ENCODE measurements at regions not wholly inside any gene's neighbourhood (a gene's known extent, or its start where the extent isn't known, plus 50 kb on each side); places are given as distances from the start of the nearest gene placed in this dataset.

- H3K4me3 ChIP-seq (ENCODE audit: low read length) = no peak overlapping the region
- no peak for DNase-seq (ENCODE audit: low read depth)
- peak; percentile 11 for TF ChIP-seq CTCF (conservative IDR thresholded peaks at IDR 0.05; ENCODE audit: low read depth, low read length)
These were observed 71.7 kb upstream of the FRMD1 start for GRCh38 chr6:168150551-168151320.

- DNase-seq (ENCODE audit: low read depth) = no peak
- no peak for TF ChIP-seq CTCF (conservative IDR thresholded peaks at IDR 0.05; ENCODE audit: low read depth, low read length)
- H3K4me3 ChIP-seq (ENCODE audit: low read length) = no peak overlapping the region
These were observed 70.0 kb upstream of the FRMD1 start for GRCh38 chr6:168149015-168149414.

- DNase-seq (ENCODE audit: low read depth) = no peak
- no peak for TF ChIP-seq CTCF (conservative IDR thresholded peaks at IDR 0.05; ENCODE audit: low read depth, low read length)
- H3K4me3 ChIP-seq (ENCODE audit: low read length) = no peak overlapping the region
These were observed 69.3 kb upstream of the FRMD1 start for GRCh38 chr6:168148231-168148849.

GRCh38 chr6:168147205-168147738 is 68.3 kb upstream of the FRMD1 start:
- TF ChIP-seq CTCF (conservative IDR thresholded peaks at IDR 0.05; ENCODE audit: low read depth, low read length) = no peak
- no peak for DNase-seq (ENCODE audit: low read depth)
- H3K4me3 ChIP-seq (ENCODE audit: low read length) = no peak overlapping the region

- TF ChIP-seq CTCF (conservative IDR thresholded peaks at IDR 0.05; ENCODE audit: low read depth, low read length) = no peak
- DNase-seq (ENCODE audit: low read depth) = no peak
- H3K4me3 ChIP-seq (ENCODE audit: low read length) = no peak overlapping the region
These were observed 67.0 kb upstream of the FRMD1 start for GRCh38 chr6:168145747-168146596.

GRCh38 chr6:168139121-168139520 is 60.1 kb upstream of the FRMD1 start:
- H3K4me3 ChIP-seq (ENCODE audit: low read length) = no peak overlapping the region
- DNase-seq (ENCODE audit: low read depth) = no peak
- TF ChIP-seq CTCF (conservative IDR thresholded peaks at IDR 0.05; ENCODE audit: low read depth, low read length) = no peak

All from retinal pigment epithelial cell (primary cell).